SIG-M5 treated with dmso at 0.1 percent for 504 hours (cell line): ENCODE measurements at regions not wholly inside any gene's neighbourhood (a gene's known extent, or its start where the extent isn't known, plus 50 kb on each side); places are given as distances from the start of the nearest gene placed in this dataset.
"Not testable (repeated sequence)": the region's sequence is repeated elsewhere in the genome, so short reads cannot be mapped to it uniquely, and the experiment has no call there.

Source experiments
- DNase-seq: peaks from one replicate; lab custom pipeline; 2025; ENCODE audit not compliant: unreplicated experiment; lab: John Stamatoyannopoulos, UW

GRCh38 chr1:101532377-101532776 lies 295.6 kb downstream of the S1PR1 start:
- no peak for DNase-seq

DNA sequence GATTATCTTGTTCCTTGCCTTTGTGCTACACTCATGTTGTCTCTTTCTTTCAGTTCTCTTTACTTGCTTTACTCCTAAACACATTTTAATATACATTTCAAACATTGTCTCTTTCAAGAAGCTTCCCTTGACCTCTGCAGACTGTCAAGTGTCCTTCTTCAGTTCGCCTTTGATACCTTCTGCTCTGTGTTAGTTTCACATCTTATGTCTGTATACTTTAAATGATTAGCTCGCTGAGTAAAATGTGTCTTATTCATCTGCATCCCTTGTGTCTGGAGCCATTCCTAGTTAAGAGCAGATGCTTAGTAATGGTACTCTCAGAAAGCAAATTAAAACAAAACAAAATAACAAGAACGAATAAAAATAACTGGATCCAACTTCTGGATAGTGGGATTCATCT lies 303.3 kb downstream of the S1PR1 start:
- DNase-seq, result no peak

DNA sequence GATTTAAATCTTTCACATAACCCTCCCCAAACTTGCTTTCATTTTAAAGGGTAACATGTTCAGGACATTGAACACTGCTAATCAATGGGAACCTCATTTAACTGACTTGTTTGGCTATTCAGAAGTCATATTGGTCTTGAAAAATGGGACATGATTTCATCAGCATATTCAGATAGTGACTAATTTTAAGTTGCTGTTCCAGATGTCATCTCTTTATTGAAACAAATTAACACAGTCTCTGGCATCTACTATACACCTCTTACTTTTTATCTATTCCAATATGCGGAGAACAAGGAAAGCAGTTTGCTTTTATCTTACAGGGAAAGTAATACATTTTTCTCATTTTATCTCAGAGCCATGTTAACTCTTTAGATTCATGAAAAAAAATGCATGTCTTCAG lies 310.1 kb downstream of the S1PR1 start:
- no peak for DNase-seq

DNA sequence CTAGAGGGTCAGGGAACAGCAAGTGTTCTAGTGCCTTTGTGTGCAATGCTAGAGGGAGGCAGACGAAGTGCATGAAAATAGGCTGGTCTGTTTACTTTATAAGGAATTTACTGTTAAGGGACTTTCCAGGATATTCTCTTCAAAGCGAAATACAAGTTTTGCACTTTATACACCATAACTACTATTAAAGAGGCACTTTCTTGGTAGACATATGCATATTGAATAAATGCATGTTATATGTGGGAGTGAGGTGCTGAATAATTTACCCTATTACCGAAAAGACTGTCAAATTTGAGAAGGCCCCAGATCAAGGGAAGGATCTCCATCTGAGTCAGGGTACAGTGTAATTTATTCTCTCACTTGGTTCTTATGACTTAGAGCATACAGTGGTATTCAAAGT lies 310.5 kb downstream of the S1PR1 start:
- no peak for DNase-seq

- DNase-seq, result no peak
Measured at GRCh38 chr1:101548376-101548775, 311.6 kb downstream of the S1PR1 start.

- no peak for DNase-seq
Measured at GRCh38 chr1:101550581-101550980, 313.8 kb downstream of the S1PR1 start.

DNA sequence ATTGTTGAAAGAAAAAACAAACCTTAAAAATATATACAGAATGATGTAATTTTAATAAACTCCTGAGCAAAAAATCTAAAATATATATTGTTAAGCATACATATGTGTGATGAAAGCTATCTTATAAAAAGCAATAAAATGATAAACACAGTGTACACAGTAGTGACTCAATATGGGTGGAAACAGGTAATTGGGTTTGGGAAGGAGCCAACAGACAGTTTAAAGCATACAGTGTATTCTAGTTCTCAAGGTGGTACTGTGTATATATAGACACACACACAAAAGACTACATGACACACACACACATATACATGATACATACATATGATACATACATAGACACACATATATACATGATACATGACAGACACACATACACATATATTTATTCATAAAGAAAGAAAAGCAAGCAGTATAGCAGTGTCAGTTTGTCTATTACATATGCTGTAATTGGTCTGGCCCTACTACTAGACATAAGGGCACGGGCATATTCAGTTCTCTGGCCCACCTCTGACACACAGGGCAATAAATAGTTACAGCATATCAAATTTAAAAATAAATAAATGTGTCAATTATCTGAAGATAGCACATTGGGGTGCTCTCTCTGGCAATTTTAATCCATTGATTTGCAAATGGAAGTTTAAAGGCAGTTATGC lies 330.2 kb downstream of the S1PR1 start:
- DNase-seq, result no peak

GRCh38 chr1:101567582-101568189 lies 330.9 kb downstream of the S1PR1 start:
- DNase-seq, result peak; percentile 8

- DNase-seq, result no peak
Measured at GRCh38 chr1:101587741-101588140, 350.9 kb downstream of the S1PR1 start.

DNA sequence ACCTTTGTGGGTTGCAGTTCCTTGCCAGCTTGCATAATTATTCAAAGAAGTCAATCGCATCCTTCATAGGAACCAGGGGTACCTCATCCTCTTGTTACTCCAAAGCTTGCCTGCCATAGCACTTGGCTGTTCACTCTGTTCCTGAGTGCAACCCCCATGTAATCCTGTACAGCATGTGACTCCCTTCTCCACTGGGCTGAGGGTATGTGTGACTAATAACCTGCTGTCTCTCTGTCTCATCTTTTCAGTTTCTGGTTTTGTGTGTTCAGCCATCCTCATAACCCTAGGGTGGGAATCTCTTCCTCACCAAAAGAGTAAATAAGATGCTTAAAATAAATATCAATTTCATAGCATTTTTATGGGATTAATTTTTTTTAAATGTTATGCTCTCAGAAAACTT lies 351.9 kb downstream of the S1PR1 start:
- DNase-seq, result no peak

GRCh38 chr1:101592845-101593244 lies 356.0 kb downstream of the S1PR1 start:
- DNase-seq, result no peak

- no peak for DNase-seq
Measured at GRCh38 chr1:101595881-101596374, 359.1 kb downstream of the S1PR1 start.

GRCh38 chr1:101600615-101601014 lies 363.8 kb downstream of the S1PR1 start:
- DNase-seq, result not testable (repeated sequence)

GRCh38 chr1:101603726-101604125 lies 366.9 kb downstream of the S1PR1 start:
- DNase-seq, result no peak

DNA sequence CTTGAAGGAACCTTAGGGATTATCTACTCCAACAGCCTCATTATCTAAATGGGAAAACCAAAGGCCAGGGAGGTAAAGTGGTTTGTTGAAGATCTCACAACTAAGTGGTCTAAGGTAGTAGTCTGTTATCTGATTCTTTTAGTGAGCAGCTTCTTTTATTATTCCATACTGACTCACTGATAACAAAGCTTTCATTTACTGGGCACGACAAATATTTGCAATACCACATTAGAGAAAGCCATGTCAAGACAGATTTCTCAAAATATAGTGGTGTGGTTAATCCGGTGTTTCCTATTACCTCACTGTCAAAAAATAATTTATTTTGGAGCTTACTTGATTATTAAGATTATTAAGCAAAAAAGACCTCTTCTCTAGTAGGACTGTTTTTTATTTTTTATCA lies 369.1 kb downstream of the S1PR1 start:
- no peak for DNase-seq

DNA sequence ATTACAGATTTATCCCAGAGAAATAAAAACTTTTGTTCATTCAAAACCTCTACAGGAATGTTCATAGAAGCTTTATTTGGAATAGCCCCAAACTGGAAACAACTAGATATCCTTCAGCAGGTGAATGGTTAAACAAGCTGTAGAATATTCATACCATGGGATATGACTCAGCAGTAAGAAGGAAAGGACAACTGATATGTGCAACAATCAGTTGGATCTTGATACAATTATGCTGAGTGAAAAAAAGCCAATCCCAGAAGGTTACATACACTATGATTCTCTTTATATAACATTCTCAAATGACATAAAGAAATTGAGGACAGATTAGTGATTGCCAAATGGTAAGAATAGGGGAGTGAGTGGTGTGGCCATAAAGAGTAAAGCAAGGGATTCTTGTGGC lies 376.7 kb downstream of the S1PR1 start:
- no peak for DNase-seq

GRCh38 chr1:101618900-101619299 lies 377.8 kb downstream of the OLFM3 start:
- no peak for DNase-seq

DNA sequence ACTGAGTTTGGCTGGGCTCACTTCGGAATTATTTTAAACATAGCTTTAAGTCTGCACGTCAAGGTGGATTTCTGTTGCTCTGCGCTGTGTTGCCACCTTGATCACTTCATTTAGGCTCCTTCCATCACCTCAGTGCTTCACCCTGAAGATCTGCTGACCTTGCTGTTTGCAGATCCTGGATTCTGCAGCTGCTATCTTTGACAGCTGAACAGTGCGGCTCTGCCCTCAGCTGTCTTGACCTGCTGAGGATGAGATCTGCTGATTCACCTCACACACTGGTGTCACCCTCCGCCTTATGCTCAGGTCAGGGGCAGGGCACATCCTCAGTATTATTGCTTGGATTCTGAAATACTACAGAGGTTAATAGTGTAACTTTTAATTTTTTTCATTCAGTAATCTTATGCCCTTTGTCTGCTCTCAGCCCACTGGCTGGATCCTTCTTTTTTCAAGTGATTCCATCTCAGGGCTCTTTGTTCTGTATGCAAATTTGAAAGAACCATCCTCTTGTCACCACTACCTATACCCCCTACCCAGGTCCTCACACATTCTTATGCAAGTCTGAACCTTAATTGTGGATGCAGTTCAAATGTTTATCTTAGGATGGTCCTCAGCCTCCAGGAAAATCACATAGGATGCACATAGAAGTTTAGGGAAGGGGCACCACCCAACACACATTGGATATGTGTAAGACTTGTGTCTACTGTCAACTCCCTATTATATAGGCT lies 364.0 kb downstream of the OLFM3 start:
- no peak for DNase-seq

DNA sequence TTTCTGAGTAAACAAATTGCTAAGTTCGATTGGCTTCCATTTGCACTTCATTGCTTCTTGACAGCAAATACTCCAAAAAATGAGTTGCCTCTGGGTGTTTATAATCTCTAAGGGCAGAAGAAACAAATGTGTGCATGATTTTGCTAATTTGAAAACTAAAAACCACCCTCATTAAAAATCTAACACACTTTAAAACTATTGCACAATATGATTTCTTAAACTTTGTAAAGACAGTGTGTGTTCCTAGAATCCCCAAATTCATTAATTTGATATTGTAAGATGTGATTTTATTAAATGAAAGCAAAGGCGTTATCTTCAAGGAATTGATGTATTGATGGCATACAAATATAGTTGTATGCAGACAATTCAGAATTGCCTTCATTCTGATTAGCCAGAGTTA lies 350.9 kb downstream of the OLFM3 start:
- no peak for DNase-seq

- DNase-seq, result no peak
Measured at GRCh38 chr1:101652484-101652883, 344.2 kb downstream of the OLFM3 start.

GRCh38 chr1:101653482-101653946 lies 343.2 kb downstream of the OLFM3 start:
- DNase-seq, result no peak

GRCh38 chr1:101664726-101665125 lies 332.0 kb downstream of the OLFM3 start:
- DNase-seq, result no peak
